NCI-H1436 (cell line): ENCODE measurements at regions not wholly inside any gene's neighbourhood (a gene's known extent, or its start where the extent isn't known, plus 50 kb on each side); places are given as distances from the start of the nearest gene placed in this dataset.

Experiments used
- DNase-seq: peaks from one replicate; lab custom pipeline; 2025; lab: John Stamatoyannopoulos, UW

DNA sequence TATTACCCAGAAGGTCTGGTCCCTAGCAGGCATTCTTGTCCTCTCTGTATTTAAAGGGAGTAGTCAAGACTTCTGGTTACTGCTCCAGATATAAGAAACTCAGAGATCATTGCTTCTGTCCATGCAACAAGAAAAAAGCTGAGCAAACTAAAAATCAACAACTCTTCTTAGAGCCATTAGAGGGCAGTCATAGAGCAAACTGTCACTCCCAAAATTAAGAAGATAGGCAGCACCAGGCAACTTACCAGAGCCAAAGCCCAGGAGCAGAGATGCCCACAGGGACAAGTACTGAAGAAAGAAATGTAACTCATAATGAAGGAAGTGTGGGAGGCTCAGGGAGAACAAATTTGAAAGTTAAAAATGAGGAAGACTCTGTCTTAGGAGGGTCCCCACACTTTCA is 472.9 kb upstream of the COBL start:
- no peak for DNase-seq

DNA sequence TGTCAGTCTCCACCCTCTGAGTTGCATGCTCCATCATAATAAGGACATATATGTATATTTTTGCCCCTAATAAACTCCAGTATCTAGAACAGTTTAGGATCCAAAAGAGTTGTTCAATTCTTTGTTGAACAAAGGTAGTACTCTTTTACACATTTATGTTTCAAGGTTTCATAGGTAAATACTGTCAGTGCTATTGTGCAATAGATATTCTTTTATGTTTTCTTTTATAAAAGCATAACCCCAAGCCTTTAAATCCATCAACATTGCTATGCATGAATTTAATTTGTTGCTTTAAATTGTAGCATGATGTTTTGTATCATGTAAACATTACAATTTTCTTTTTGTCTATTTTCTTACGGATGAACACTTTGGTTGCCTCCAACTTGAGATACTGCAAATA is 469.7 kb upstream of the COBL start:
- DNase-seq = no peak

DNA sequence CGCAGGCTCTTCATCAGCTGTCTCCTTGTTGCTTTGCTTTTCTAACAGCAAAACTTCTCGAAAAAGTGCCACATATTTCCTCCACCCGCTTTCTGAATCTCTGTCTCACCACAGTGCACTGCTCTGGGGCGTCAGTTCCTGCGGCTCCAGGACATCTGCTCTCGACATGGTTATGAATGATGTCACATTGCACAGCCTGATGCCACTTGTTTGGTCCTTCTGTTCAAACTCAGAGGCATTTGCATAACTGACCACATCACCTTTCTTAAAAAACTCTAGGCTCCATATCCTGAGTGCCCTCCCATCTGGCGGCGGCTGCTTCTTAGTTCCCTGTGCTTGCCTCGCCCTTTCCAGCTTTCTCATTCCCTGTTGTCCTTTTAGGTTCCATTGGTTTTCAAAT is 469.3 kb upstream of the COBL start:
- DNase-seq = no peak

DNA sequence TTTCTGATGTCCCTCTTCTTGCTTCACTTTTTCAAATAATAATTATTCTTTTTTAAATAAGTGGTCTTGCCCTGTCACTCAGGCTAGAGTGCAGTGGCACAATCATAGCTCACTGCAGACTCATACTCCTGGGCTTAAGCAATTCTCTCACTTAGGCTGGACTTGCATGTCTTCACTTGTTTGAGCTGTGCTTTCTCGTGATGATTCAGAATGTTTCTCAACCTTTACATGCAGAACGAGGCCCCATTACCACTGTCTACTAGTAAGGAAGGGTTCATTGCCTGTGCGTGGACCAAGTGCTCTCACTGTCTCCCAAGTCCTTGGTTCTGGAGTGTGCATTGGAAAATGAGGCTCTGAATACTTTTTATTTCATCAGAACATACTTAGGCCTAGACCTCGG is 468.6 kb upstream of the COBL start:
- DNase-seq = no peak

DNA sequence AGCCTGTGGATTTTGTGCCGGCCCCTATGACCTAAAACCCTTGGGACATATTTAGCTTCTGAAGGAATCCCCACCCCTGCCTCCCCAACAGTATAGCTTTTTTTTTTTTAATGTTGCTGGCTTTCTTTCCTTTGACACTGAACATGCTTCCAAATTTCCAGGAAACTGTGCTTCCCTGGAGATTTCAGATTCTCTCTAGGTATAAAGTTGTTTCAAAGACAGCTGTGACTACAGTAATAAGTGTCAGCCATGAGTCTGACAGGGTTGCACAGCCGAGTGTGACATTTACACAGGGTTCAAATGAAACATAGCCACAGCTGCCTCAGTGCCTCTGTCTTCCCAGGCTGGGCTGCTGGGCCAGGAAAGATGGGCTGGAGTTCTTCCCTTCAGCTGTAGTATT is 466.6 kb upstream of the COBL start:
- no peak for DNase-seq

DNA sequence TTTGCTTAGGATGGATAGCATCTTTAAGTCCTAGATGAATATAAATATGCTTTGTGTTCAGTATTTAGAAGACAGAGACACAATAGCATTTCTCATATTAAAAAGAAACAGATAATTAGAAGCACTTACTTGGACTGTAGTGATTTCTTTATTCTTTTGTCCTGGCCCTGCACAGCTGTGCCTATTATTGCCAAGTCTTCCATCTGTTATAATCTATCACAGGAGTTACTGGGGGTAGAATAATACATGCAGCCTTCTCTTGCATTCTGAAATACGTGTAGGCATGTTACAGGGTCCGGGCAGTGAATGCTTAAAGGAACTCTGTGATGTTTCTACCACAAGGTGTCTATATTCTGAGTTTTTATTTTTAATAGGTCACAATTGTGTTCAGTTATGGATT is 461.5 kb upstream of the COBL start:
- DNase-seq = no peak

DNA sequence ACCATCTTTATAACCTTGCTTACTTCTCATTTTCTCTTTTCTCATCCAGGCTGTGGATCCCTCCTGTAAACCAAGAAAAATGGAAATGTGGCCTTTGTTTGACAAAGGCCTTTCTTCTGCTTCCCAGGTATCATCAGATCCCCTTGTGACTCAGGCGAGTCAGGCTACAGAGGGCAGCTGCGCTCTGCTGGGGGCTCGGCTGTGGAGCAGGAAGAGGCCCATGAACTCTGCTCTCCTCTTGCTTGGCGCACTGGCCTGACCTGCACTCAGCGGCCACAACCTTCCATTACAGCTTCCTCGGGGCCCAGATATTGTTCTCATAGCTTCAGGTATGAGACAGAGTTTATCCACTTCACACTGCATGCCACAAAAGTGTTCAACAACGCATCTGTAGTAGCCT is 457.6 kb upstream of the COBL start:
- DNase-seq = no peak

DNA sequence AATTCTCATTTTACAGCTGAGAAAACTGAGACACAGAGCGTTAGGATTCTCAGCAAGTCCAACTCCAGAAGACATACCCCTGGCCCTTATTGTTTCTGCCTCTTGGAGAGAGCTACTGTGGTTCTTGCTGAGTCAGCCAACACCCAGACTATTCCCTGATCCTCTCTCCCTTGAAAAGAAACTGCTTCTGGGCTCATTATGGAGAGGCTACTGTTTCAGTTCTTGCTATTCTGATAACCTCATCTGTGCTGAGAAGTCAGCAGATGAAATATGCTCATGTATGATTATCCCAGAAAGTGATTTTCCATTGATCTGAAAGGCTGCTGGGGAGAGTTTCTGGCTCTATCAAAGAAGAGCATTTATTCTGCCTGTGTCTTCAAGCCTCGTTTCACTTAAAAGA is 455.6 kb upstream of the COBL start:
- DNase-seq = no peak

DNA sequence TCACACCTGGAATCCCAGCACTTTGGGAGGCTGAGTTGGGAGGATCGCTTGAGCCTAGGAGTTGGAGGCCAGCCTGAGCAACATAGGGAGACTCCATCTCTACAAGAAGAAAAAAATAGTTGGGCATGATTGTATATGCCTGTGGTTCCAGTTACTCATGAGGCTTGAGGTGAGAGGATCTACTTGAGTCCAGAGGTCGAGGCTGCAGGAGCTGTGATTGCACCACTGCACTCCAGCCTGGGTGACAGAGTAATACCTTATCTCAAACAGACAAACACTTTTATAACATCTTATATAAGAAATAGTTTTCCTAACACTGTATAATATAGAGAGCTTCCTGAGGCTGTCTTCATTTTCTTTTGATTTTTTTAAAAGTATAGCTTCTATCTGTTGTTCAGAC is 448.4 kb upstream of the COBL start:
- DNase-seq = no peak

DNA sequence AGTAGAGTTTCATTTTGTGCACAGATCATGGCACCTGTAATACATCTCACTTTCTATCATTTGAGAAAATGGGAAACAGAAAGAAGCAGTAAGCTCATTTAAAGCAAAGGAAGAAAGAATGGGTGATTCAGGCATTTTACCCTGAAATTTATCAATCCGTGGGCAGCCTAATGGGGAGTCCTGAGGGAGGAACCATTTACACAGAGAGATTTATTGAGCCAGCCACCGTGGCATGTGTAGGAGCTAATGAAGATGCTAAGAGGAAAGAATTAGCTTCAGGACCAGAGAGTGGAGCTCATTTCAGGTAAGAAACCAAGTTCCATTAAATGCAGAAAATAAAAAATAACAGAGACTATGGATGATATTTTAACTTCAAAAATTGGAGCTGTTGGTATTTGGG is 443.4 kb upstream of the COBL start:
- DNase-seq = no peak

DNA sequence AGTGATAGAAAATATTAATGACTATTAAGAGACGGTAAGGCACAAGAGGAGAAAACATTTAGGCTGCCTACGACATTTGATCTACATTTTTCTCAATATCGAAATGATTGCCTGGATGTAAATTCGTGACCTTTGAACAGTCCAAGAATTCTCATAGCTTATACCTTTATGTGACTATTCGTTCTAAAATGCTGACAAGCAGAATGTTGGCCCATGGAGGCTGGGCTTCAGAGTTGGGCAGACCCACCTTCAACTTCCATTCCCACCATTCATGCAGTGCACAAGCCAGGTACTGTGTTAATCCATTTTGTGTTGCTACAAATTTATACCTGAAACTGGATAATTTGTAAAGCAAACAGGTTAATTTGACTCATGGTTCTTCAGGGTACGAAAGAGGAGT is 441.4 kb upstream of the COBL start:
- no peak for DNase-seq

DNA sequence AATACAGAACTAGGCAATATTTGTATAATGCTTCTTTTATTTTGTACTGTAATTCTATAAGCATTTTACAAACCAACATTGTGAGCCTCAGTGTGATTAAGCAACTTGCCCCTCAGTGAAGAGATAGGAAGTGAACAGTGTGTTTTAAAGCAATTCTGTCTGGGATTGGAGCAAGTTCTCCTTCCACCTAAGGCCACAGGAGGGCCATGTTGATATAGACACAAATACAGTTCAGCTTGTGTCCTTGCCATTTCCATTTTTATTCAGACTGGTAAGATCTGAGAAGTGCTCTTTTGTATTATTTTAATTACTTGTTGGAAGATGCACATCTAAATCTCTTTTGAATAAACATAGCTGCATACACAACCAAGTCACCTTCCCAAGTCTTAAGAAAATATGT is 416.3 kb upstream of the COBL start:
- no peak for DNase-seq

DNA sequence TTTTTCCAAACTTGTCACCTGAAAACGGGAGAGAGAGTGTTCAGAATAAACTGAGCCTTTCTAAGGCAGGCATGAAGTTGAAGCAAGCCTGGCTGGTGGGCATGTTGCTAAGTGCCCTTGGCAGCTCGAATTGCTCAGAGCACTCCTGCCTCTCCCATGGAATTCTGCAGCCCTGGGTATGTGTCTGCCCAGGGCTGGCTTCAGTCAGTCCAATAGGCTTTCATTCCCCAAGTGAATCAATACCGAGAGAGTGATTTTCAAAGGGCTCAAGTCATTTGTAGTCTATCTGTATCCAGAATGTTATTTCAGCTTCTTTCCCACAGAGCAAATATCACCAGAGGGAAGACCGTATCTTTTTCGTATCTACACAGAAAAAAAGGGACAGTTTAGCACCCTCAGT is 415.5 kb upstream of the COBL start:
- no peak for DNase-seq

DNA sequence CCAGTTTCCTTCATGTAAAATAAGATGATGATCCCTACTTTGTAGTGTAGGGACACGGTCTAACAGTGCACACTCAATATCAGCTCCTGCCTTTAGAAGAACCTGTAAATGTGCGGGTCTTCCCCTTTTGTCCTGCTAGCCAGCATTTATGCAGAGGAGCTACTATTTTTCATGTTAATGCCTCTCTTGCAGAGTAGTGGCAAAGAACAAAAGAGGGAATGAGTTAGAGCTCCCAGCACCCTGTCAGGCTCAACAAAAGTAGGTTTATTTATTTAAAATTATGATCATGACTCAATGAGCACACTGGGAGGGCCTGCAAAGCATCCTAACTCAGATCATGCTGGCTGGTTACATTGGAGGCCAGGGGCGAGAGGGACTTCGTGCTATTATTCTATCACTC is 414.5 kb upstream of the COBL start:
- no peak for DNase-seq

DNA sequence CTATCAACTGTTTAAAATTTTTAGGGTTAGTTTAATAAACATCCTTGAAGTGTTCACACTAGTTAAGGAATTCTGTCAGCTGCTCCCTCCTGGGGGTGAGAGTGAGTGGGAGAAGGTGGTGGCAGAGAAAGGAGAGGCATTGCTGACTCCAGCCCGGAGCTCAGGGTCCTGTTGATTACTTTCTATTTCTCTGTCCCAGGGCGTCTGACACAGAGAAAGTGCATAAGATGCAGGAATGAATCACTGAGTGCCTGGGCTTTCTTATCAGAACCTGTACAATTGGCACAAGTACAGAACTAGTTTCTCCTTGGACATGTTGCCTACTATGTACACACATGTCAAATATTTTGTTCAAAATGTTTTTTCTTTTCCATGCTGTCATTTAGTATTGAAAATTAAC is 410.8 kb upstream of the COBL start:
- DNase-seq = no peak

DNA sequence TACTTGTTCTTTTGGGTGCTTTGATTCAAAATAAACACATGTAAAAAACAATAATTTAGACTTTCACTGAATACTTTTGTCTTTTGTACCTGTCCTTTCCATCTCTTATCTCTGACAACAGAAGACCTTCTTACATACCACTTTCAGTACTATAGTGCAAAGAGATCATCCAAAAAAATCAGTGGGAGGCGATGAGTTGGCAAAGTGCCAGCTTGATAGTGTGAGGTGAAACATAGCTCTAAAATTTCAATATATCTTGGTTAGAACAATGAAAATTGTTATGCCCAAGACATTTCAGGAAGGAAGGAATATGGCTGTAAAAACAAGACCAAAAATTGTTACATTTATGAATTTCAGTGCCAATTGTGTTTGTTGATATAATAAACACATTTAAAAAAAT is 390.2 kb upstream of the COBL start:
- no peak for DNase-seq

DNA sequence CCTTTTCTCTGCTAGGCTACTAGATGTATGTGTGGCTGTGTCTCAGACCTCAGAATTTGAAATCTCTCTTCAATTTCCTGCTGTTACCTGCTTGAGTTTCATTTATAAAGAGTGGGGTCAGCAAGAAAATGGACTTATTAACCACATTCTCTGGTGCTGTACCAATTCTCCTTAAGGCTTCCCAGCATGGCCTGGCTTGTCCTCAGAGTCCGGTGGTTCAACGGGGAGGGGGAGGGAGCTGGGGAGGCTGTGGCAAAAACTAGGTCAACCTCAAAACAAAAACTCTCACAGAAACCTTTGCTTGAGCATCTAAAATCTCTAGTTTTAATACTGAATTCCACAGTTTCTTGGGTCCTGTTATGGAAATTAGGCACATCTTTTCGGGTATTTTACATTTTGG is 389.1 kb upstream of the COBL start:
- no peak for DNase-seq

DNA sequence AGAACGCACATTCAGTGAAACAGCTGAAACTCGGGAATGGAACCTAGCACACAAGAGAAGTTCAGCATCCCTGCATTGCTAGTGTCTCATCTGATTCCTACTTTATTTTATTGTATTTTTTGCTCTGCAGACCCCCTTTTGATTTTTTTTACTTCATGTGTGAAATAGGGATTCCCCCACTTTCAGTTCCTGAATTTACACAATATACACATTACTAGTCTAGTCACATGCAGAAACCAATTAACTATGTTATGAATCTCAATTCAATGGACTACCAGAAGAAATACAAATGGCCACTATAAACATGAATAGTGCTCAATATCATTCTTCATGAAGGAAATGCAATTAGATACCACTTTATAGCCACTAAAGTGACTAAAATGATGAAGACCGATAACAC is 386.1 kb upstream of the COBL start:
- no peak for DNase-seq

DNA sequence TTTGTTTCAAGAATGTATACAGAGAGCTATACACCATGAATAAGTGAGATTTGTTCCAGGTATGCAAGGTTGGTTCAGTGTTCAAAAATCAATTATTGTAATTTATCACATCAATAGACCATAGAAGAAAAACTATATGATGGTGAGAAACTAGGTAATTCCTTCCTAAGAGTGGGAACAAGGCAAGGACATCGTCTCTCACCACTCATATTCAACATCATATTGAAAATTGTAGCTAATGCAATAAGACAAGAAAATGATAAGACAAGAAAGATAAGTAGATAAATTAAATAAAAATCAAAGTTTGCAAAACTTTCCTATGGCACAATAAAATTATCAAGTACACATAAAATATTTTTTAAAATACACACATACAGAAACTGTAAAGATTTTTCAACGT is 385.3 kb upstream of the COBL start:
- no peak for DNase-seq

DNA sequence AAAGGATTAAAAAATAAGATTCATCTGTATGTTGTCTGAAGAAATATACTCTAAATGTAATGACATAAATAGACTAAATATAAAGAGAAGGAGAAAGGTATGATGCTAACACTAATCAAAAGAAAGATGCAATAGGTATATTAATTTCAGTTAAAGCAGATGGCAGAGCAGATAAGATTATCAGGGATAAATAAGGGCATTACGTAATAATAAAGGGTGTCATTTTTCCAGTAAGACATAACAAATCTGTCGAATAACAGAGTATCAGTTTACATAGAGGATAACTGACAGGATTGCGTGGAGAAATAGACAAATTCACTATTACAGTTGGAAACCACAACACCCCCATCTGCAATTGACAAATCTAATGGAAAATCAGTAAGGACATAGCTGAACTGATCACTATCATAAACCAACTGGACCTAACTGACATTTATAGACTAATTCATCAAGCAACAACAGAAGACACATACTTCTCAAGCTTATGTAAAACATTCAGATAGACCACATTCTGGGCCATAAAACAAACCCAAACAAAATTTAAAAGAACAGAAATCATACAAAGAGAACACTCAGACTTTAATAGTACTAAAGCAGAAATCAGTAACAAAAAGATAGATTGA is 384.1 kb upstream of the COBL start:
- no peak for DNase-seq

DNA sequence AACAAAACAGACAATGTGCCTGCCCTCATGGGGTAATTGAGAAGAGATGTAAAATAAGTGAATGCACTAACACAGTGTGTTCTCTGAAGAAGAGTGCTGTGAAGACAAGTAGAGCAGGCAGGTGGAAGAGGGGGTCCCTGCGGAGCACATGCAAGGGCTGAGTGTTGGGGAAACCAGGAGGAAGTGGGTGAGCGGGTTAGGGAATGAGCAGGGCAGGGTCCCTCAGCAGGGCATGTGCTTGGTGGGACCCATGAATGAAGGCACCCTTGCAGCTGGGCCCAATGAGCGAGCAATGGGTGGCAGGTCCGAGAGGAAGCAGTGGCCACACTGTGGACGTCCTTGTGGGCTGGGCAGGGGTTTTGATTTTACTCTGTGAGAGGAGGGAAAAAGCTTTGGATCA is 376.6 kb upstream of the COBL start:
- no peak for DNase-seq

DNA sequence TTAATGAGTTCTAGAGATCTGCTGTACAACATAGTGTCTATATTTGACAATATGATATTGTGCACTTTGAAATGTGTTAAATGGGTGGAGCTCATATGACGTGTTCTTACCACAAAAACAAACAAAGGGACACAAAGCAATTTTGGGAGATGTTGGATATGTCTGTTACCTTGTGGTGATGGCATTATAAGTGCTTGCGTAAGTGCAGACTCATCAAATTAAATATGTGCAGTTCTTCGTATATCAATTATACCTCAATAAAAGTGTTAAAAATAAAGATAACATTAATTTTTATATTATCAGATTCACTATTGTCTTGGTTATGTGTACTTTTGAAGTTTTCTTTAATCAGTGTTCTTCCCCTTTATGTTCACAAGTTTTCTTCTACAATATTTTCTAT is 372.9 kb upstream of the COBL start:
- no peak for DNase-seq

DNA sequence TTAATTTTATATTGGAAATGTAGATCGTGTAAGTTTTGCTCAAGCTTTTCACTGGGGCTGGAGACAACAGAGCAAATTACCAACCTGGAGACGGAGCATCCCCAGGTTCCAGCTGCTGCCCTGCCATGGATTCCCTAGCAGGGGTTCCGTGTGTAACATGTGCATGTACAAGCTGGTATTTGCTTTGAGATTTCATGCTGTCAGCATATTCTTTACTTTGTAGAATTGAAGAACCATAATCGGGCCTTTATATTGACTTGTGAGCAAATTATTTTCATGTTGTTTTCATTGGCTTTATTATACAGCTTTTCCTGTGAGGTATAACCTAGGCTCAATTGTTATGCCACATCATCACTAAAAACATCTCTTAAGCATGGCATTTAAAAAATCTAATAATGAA is 369.2 kb upstream of the COBL start:
- DNase-seq = no peak

DNA sequence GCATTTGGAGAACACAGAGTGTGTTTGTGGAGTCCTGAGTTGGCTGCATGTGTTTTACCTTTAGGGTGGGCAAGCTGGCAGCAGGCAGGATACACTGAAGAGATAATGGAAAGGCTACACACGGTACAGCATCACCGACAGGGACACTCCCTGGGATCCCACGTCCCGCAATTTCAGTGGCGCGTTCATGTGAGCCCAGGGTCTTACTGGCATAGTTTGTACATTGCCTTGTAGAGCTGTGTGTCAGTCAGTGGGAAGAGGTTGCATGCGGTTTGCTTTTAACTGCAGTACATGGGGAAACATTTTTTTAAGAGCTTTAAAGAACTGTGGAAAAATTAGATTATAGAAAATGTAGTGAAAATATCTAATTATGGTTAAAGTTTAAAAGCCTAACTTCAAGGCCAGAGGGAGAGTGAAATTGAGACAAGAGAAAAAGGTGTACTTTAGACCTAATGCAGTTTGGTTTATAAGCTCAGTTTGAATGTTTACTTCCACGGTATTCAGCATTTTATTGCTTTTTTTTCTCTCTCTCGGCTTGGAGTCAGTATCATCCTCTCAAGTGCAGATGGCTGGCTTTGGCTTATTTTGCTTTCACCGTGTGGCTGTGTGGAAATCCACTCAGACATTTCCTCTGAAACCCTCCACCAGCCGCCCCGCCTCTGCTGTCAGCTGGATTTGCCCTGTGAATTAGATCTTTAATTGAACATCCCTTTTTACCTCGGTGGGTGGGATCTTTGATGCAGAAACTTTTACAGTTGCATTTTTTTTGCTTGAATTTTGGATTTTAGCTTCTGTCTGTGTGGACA is 364.2 kb upstream of the COBL start:
- no peak for DNase-seq
